GM12878 (cell line): ENCODE measurements at regions not wholly inside any gene's neighbourhood (a gene's known extent, or its start where the extent isn't known, plus 50 kb on each side); places are given as distances from the start of the nearest gene placed in this dataset.

ENCODE experiments used
- ATAC-seq: fragments of 200-7000 bp; cut with Tn5 transposase; 3 replicates; pipeline ENCODE4 v1.9.1; 2020; ENCODE audit warnings: mild to moderate bottlenecking, moderate library complexity
- BruUV-seq: library from RNA; stranded (reverse); fragments of 400-500 nt; replicated peaks from 2 replicates; lab custom pipeline; 2021; lab: Mats Ljungman, UMichigan
- CTCF ChIA-PET: fragments of 300-600 bp; sonication (Branson Sonifier 250); formaldehyde crosslinking; extraction: SDS; loops from one replicate; lab custom pipeline; 2021; ENCODE audit warnings: inconsistent platforms; lab: Yijun Ruan, JAX
- POLR2A ChIA-PET: fragments of 350-600 bp; formaldehyde crosslinking; extraction: SDS; loops from one replicate; lab custom pipeline; 2021; ENCODE audit warnings: inconsistent platforms; lab: Charles Lee
- RAD21 ChIA-PET: fragments of 300-600 bp; sonication (Branson Sonifier 250); formaldehyde crosslinking; loops from one replicate; lab custom pipeline; 2023; ENCODE audit warnings: antibody characterized with exemption; ENCODE audit not compliant: unreplicated experiment; lab: Charles Lee
- SMC1A ChIA-PET: fragments of 300-600 bp; sonication (Branson Sonifier 250); formaldehyde crosslinking; loops from one replicate; lab custom pipeline; 2023; ENCODE audit not compliant: unreplicated experiment, uncharacterized antibody; lab: Charles Lee
- DNase-seq: peaks from one replicate; pipeline ENCODE4 v3.0.0-alpha.2; 2011; ENCODE audit warnings: low read depth, low spot score
- FAIRE-seq: peaks from 3 replicates; lab custom pipeline; 2011; peaks lifted over from hg19 to GRCh38; lab: Jason Lieb, UNC
- H2AFZ ChIP-seq: 2 replicates; pipeline ENCODE4 v1.6.0; 2011; ENCODE audit warnings: low read depth, low read length, control low read depth; ENCODE audit not compliant: control insufficient read depth
- H3K27ac ChIP-seq: 2 replicates; pipeline ENCODE4 v1.5.1; 2011; ENCODE audit warnings: control low read depth; ENCODE audit not compliant: control insufficient read depth, insufficient read depth
- H3K27me3 ChIP-seq, 2 experiments: replicated peaks in 1 of 2; 2 replicates each; pipeline versions ENCODE4 v1.6.0 to v1.6.1; 2011; ENCODE audit warnings: low read length in 1 of 2; ENCODE audit not compliant: control insufficient read depth in 2 of 2, insufficient read depth in 2 of 2
- H3K36me3 ChIP-seq, 2 experiments: 2 replicates each; pipeline ENCODE4 v1.5.1; 2011; ENCODE audit warnings: low read length in 1 of 2; ENCODE audit not compliant: control insufficient read depth in 2 of 2, insufficient read depth in 2 of 2
- H3K4me1 ChIP-seq: 2 replicates; pipeline ENCODE4 v1.6.1; 2011; ENCODE audit warnings: mild to moderate bottlenecking, low read length, moderate library complexity, mixed read lengths; ENCODE audit not compliant: control insufficient read depth, insufficient read depth
- H3K4me2 ChIP-seq: 2 replicates; pipeline ENCODE4 v1.6.0; 2011; ENCODE audit warnings: control low read depth; ENCODE audit not compliant: control insufficient read depth, insufficient read depth
- H3K4me3 ChIP-seq: fragments of 200-600 bp; sonication (generic); 2 replicates; pipeline ENCODE4 v1.5.1; 2016
- H3K79me2 ChIP-seq: 2 replicates; pipeline ENCODE4 v1.6.0; 2011; ENCODE audit warnings: low read length; ENCODE audit not compliant: control insufficient read depth, insufficient read depth
- H3K9ac ChIP-seq: 2 replicates; pipeline ENCODE4 v1.8.0; 2011; ENCODE audit warnings: low read length, control low read depth, mixed read lengths; ENCODE audit not compliant: control insufficient read depth, insufficient read depth
- H3K9me3 ChIP-seq: replicated peaks from 3 replicates; pipeline ENCODE4 v1.5.1; 2011; ENCODE audit warnings: mild to moderate bottlenecking, low read length; ENCODE audit not compliant: control insufficient read depth, insufficient read depth
- H4K20me1 ChIP-seq: 2 replicates; pipeline ENCODE4 v1.6.0; 2011; ENCODE audit not compliant: control insufficient read depth, insufficient read depth
- BACH1 ChIP-seq: fragments of 450-650 bp; IDR thresholded peaks from 2 replicates; pipeline ENCODE4 v1.6.1; 2017; ENCODE audit warnings: mild to moderate bottlenecking, borderline replicate concordance
- DPF2 ChIP-seq: fragments of 450-650 bp; IDR thresholded peaks from 2 replicates; pipeline ENCODE4 v1.6.1; 2017; ENCODE audit warnings: mild to moderate bottlenecking
- EZH2 ChIP-seq: IDR thresholded peaks from 2 replicates; pipeline ENCODE4 v1.6.1; 2012; ENCODE audit warnings: low read depth, mild to moderate bottlenecking, control low read depth, inconsistent platforms, low read length, borderline replicate concordance; ENCODE audit not compliant: control insufficient read depth
- MYB ChIP-seq: fragments of 150-350 bp; IDR thresholded peaks from 2 replicates; pipeline ENCODE4 v1.6.1; 2014; ENCODE audit warnings: mild to moderate bottlenecking, low read depth, low read length, borderline replicate concordance
- NFXL1 ChIP-seq: fragments of 450-650 bp; IDR thresholded peaks from 2 replicates; pipeline ENCODE4 v1.6.1; 2017; ENCODE audit warnings: antibody characterized with exemption, mild to moderate bottlenecking, borderline replicate concordance
- USF2 ChIP-seq: IDR thresholded peaks from 2 replicates; pipeline ENCODE4 v1.6.1; 2011; ENCODE audit warnings: low read depth, low read length, improper control_type of control experiment, borderline replicate concordance
- ZBTB4 ChIP-seq: fragments of 450-650 bp; formaldehyde crosslinking; IDR thresholded peaks from 2 replicates; pipeline ENCODE4 v1.4.0; 2022; ENCODE audit warnings: mild to moderate bottlenecking, moderate library complexity
- WGBS: methylation state at CpG from one replicate; pipeline ENCODE4 v1.1.6; 2016; ENCODE audit warnings: low lambda C conversion rate; ENCODE audit not compliant: insufficient replicate concordance, insufficient coverage; ENCODE audit errors: missing lambda C conversion rate; 5-methylcytosine and 5-hydroxymethylcytosine counted together
- in situ Hi-C: fragments of 300-500 bp; cut with MboI; formaldehyde crosslinking; loops from 9 replicates; pipeline ENCODE4 v1.14.3; 2018; ENCODE audit warnings: mixed read lengths
- intact Hi-C: fragments of 100-400 bp; cut with micrococcal nuclease; formaldehyde crosslinking; loops from one replicate; pipeline ENCODE4 v1.14.2; 2022; ENCODE audit not compliant: unreplicated experiment

GRCh38 chr2:8024506-8024905 is 657.4 kb upstream of the ID2 start:
- H4K20me1 ChIP-seq = no peaks in the 10 kb centered on the region

More at GRCh38 chr2:8024506-8024905, 657.4 kb upstream of the ID2 start:
- in situ Hi-C loops = no loop called here
- no TSS peak for BruUV-seq
- H3K9me3 ChIP-seq = peaks cover 14% of the 10 kb centered on the region
- no peak overlapping the region for H2AFZ ChIP-seq
- H3K27ac ChIP-seq = no peak overlapping the region
- no peak for TF ChIP-seq USF2
- TF ChIP-seq DPF2 = no peak
- TF ChIP-seq MYB = no peak
- no peak for TF ChIP-seq ZBTB4 (CRISPR knock-in tag)
- no peak for TF ChIP-seq NFXL1
- no peak for TF ChIP-seq EZH2
- no peak for TF ChIP-seq BACH1
- TF ChIP-seq, all 136 proteins: peak for 0
- no peak overlapping the region for H3K9ac ChIP-seq
- POLR2A ChIA-PET = no interaction called here
- CTCF ChIA-PET = no interaction called here
- H3K36me3 ChIP-seq = no peaks in the 10 kb centered on the region
- DNase-seq (no peak), FAIRE-seq (no peak), ATAC-seq (no peak)
- H3K79me2 ChIP-seq = no peaks in the 10 kb centered on the region
- WGBS = 20% methylated on average over 8 of the region's 8 CpGs
- SMC1A ChIA-PET = no interaction called here
- H3K27me3 ChIP-seq = no peaks in the 10 kb centered on the region
- no peaks in the 10 kb centered on the region for H3K4me1 ChIP-seq
- no peak overlapping the region for H3K4me3 ChIP-seq
- intact Hi-C loops = no loop called here
- RAD21 ChIA-PET = no interaction called here
- no peak overlapping the region for H3K4me2 ChIP-seq
